ENCODE measurements at regions not wholly inside any gene's neighbourhood (a gene's known extent, or its start where the extent isn't known, plus 50 kb on each side); places are given as distances from the start of the nearest gene placed in this dataset.

GRCh38 chr18:2134364-2134763 lies 436.9 kb downstream of the METTL4 start:
- no peak overlapping the region for H3K27ac ChIP-seq
- DNase-seq (ENCODE audit: low spot score) = no peak
- H3K4me3 ChIP-seq = no peak overlapping the region
- TF ChIP-seq, protein P1, sequence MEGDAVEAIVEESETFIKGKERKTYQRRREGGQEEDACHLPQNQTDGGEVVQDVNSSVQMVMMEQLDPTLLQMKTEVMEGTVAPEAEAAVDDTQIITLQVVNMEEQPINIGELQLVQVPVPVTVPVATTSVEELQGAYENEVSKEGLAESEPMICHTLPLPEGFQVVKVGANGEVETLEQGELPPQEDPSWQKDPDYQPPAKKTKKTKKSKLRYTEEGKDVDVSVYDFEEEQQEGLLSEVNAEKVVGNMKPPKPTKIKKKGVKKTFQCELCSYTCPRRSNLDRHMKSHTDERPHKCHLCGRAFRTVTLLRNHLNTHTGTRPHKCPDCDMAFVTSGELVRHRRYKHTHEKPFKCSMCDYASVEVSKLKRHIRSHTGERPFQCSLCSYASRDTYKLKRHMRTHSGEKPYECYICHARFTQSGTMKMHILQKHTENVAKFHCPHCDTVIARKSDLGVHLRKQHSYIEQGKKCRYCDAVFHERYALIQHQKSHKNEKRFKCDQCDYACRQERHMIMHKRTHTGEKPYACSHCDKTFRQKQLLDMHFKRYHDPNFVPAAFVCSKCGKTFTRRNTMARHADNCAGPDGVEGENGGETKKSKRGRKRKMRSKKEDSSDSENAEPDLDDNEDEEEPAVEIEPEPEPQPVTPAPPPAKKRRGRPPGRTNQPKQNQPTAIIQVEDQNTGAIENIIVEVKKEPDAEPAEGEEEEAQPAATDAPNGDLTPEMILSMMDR (IDR thresholded peaks at IDR 0.05) = no peak

GRCh38 chr18:2135309-2135708 lies 436.0 kb downstream of the METTL4 start:
- no peak for DNase-seq (ENCODE audit: low spot score)
- TF ChIP-seq, protein P1 (IDR thresholded peaks at IDR 0.05) = no peak
- no peak overlapping the region for H3K4me3 ChIP-seq
- no peak overlapping the region for H3K27ac ChIP-seq

DNA sequence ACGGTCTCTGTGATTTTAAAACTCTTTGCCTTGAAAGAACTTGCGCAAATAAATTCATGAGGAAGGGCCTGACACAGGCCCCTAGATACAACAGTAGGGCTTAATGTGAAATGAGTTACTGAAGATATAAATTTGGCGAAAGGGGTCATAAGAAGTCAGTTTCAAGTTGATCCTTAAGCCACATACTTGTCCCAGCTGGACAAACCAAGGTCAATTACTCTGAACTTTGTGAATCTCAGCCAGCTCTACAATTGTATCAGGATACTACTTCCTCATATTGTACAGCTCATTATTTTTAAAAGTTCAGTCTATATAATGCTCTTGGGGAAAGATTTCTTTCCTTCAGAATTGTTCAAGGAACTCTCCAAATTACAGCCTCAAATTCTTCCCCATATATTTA lies 432.8 kb downstream of the METTL4 start:
- no peak overlapping the region for H3K27ac ChIP-seq
- DNase-seq (ENCODE audit: low spot score) = no peak
- no peak overlapping the region for H3K4me3 ChIP-seq
- TF ChIP-seq, protein P1 (IDR thresholded peaks at IDR 0.05) = no peak

DNA sequence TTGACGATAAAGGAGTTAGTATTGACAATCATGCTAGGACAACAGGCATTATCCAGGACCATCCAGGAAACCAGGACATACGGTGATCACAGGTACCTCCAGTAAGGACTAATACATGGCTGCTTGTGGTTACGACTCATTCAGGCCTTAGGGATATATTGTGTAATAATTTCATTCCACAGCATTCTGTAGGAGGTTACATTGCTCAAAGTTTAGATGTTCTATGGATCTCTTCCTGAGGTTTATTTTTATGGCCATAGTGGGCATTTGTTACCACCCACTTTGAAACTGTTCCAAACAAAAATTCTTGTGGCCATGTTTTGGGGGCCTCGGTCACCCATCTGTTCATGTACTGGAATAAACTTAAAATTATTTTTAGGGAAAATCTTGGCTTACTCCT lies 431.6 kb downstream of the METTL4 start:
- H3K4me3 ChIP-seq = no peak overlapping the region
- TF ChIP-seq, protein P1 (IDR thresholded peaks at IDR 0.05) = no peak
- DNase-seq (ENCODE audit: low spot score) = no peak
- no peak overlapping the region for H3K27ac ChIP-seq

GRCh38 chr18:2143636-2144035 lies 427.7 kb downstream of the METTL4 start:
- TF ChIP-seq, protein P1 (IDR thresholded peaks at IDR 0.05) = no peak
- H3K27ac ChIP-seq = no peak overlapping the region
- DNase-seq (ENCODE audit: low spot score) = no peak
- no peak overlapping the region for H3K4me3 ChIP-seq

DNA sequence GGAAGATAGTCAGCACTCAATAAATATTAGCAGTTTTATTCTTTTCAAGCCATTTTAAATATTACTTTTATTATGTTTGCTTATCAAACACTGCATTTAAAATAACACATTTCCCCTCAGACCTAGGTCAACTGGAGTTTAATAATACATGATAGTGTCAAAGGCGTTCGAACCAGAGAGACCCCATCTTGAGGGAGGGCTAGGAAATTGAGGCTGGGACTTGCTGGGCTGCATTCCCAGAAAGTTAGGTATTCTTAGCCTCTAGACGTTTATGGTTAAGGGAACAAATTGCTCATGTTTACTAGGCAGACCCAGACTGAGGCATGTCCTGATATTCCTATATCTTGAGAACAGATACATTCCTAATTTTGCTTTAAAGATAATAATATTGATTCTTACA lies 426.5 kb downstream of the METTL4 start:
- H3K4me3 ChIP-seq = no peak overlapping the region
- TF ChIP-seq, protein P1 (IDR thresholded peaks at IDR 0.05) = no peak
- no peak overlapping the region for H3K27ac ChIP-seq
- DNase-seq (ENCODE audit: low spot score) = no peak

DNA sequence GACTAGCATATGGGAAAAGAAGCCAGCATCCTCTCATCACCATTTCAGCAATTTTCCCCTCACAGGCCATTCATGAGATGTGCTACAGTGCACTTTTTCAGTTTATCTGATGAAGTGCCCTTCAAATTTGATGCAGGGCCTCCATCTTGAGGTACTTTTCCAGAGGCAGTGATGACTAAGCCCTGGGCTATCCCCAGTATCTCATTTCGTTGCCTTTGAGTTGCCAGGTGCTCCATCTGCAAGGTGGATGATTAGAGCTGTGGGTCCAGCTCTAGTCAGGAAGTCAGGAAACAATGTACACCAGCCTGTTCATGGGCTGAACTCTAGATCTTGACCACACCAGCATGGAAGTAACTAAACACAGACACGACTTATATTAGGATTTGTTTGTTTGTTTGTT lies 425.2 kb downstream of the METTL4 start:
- TF ChIP-seq, protein P1 (IDR thresholded peaks at IDR 0.05) = no peak
- no peak for DNase-seq (ENCODE audit: low spot score)
- no peak overlapping the region for H3K4me3 ChIP-seq
- H3K27ac ChIP-seq = no peak overlapping the region
